HAP-1 (cell line): ENCODE measurements at regions not wholly inside any gene's neighbourhood (a gene's known extent, or its start where the extent isn't known, plus 50 kb on each side); places are given as distances from the start of the nearest gene placed in this dataset.
A peak's percentile ranks its signal among the peaks of the same experiment; 100 is the strongest.

ENCODE experiments used
- DNase-seq, 2 experiments: peaks; one replicate each; pipeline ENCODE4 v3.0.0-alpha.2; 2016 to 2020; ENCODE audit warnings: low spot score in 2 of 2
- H3K27me3 ChIP-seq: fragments of 250-450 bp; sonication (Bioruptor Pico); 2 replicates; pipeline ENCODE4 v1.5.1; 2020; ENCODE audit warnings: low read depth, mild to moderate bottlenecking, moderate library complexity
- H3K36me3 ChIP-seq: fragments of 250-450 bp; sonication (Bioruptor Pico); replicated peaks from 2 replicates; pipeline ENCODE4 v1.5.1; 2020; ENCODE audit warnings: mild to moderate bottlenecking
- H3K4me1 ChIP-seq: fragments of 250-450 bp; sonication (Bioruptor Pico); 2 replicates; pipeline ENCODE4 v1.5.1; 2020; ENCODE audit warnings: mild to moderate bottlenecking
- H3K4me3 ChIP-seq: fragments of 250-450 bp; sonication (Bioruptor Pico); 2 replicates; pipeline ENCODE4 v1.5.1; 2020; ENCODE audit warnings: mild to moderate bottlenecking, moderate library complexity
- H3K9me3 ChIP-seq: fragments of 250-450 bp; sonication (Bioruptor Pico); 2 replicates; pipeline ENCODE4 v1.5.1; 2020; ENCODE audit warnings: mild to moderate bottlenecking, moderate library complexity
- in situ Hi-C: fragments of 300-500 bp; cut with MboI; formaldehyde crosslinking; loops from 3 replicates; pipeline ENCODE4 v1.14.3; 2020; ENCODE audit warnings: low sequenced_read_pairs, inconsistent platforms, mixed read lengths

- no peak for DNase-seq
- Histone ChIP-seq H3K4me3 (no peak overlapping the region), H3K9me3 (no peaks in the 10 kb centered on the region), H3K4me1 (no peaks in the 10 kb centered on the region), H3K27me3 (no peaks in the 10 kb centered on the region; the same call in 1 of the 2 replicates), H3K36me3 (no peaks in the 10 kb centered on the region)
- in situ Hi-C loops, result no loop called here
Measured at GRCh38 chr6:74128536-74128935, 432.5 kb downstream of the CD109 start.

DNA sequence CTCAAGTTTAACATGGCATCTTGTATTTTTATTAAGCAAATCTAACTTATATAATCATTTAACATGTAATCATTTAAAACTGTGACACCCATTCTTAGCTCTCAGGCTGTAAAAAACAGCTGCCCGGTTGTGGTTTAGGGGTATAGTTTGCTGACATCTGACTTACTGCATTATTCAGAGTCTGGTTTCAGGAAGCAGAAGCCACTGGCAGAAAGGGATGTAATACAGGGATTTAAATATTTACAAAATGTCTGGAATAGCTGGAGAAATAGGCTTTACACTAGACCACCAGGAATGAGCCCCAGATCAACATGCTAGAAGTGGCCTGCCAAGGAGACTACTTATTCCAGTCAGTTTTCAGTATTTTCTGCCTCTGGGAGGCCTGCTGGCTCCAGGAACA lies 421.1 kb downstream of the CD109 start:
- H3K4me3 ChIP-seq, result no peak overlapping the region
- H3K36me3 ChIP-seq, result no peaks in the 10 kb centered on the region
- DNase-seq, result no peak
- H3K4me1 ChIP-seq, result no peaks in the 10 kb centered on the region
- H3K27me3 ChIP-seq, result 0 out of 2 replicates have a peak, but pooled peaks cover 7% of the 10 kb centered on the region
- no peaks in the 10 kb centered on the region for H3K9me3 ChIP-seq
- in situ Hi-C loops, result no loop called here

- Histone ChIP-seq H3K36me3 (no peaks in the 10 kb centered on the region), H3K9me3 (no peaks in the 10 kb centered on the region), H3K4me1 (no peaks in the 10 kb centered on the region), H3K27me3 (0 out of 2 replicates have a peak, but pooled peaks cover 7% of the 10 kb centered on the region), H3K4me3 (no peak overlapping the region)
- in situ Hi-C loops, result no loop called here
- DNase-seq, result no peak
Measured at GRCh38 chr6:74115674-74116073, 419.7 kb downstream of the CD109 start.

- H3K27me3 ChIP-seq, result 0 out of 2 replicates have a peak, but pooled peaks cover 7% of the 10 kb centered on the region
- no peak for DNase-seq
- in situ Hi-C loops, result no loop called here
Measured at GRCh38 chr6:74114428-74114827, 418.4 kb downstream of the CD109 start.

GRCh38 chr6:74113901-74114300 lies 417.9 kb downstream of the CD109 start:
- H3K27me3 ChIP-seq, result 0 out of 2 replicates have a peak, but pooled peaks cover 7% of the 10 kb centered on the region
- H3K9me3 ChIP-seq, result no peaks in the 10 kb centered on the region
- in situ Hi-C loops, result no loop called here
- no peaks in the 10 kb centered on the region for H3K4me1 ChIP-seq
- H3K36me3 ChIP-seq, result no peaks in the 10 kb centered on the region
- H3K4me3 ChIP-seq, result no peak overlapping the region
- DNase-seq, result no peak

More at GRCh38 chr6:74114428-74114827, 418.4 kb downstream of the CD109 start:
- no peak overlapping the region for H3K4me3 ChIP-seq
- H3K36me3 ChIP-seq, result no peaks in the 10 kb centered on the region
- no peaks in the 10 kb centered on the region for H3K4me1 ChIP-seq
- no peaks in the 10 kb centered on the region for H3K9me3 ChIP-seq

GRCh38 chr6:74103417-74103816 lies 407.4 kb downstream of the CD109 start:
- Histone ChIP-seq H3K36me3 (no peaks in the 10 kb centered on the region), H3K4me3 (no peak overlapping the region), H3K9me3 (no peaks in the 10 kb centered on the region), H3K27me3 (no peaks in the 10 kb centered on the region), H3K4me1 (no peaks in the 10 kb centered on the region)
- no peak for DNase-seq
- in situ Hi-C loops, result no loop called here

GRCh38 chr6:74100719-74101287 lies 404.8 kb downstream of the CD109 start:
- no peaks in the 10 kb centered on the region for H3K27me3 ChIP-seq
- no peak for DNase-seq
- H3K36me3 ChIP-seq, result no peaks in the 10 kb centered on the region
- H3K4me1 ChIP-seq, result no peaks in the 10 kb centered on the region
- no peak overlapping the region for H3K4me3 ChIP-seq
- in situ Hi-C loops, result no loop called here
- H3K9me3 ChIP-seq, result no peaks in the 10 kb centered on the region

GRCh38 chr6:74096329-74096728 lies 400.3 kb downstream of the CD109 start:
- DNase-seq, result no peak
- no peaks in the 10 kb centered on the region for H3K9me3 ChIP-seq
- H3K4me1 ChIP-seq, result no peaks in the 10 kb centered on the region
- no peaks in the 10 kb centered on the region for H3K36me3 ChIP-seq
- 0 out of 2 replicates have a peak, but pooled peaks cover 2% of the 10 kb centered on the region for H3K27me3 ChIP-seq
- in situ Hi-C loops, result no loop called here
- no peak overlapping the region for H3K4me3 ChIP-seq

DNA sequence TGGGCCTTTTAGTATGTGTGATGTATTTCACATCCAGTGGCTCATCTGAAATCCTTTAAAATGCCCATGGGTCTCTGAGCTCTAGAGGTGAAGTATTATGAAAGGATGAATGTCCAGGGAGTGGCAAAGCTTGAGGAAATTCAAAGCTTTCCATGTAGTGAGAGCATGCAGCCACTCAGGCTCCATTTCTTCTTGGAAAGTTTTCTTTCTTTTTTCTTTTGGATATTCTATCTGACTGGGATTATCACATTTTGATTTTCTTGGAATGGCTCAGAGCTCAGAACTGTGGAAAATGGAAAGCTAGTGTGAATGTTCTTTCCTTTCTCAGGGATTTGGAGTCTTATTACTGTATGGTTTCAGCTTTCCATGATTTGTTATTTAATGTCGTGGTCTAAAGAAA lies 397.4 kb downstream of the CD109 start:
- no peaks in the 10 kb centered on the region for H3K4me1 ChIP-seq
- 0 out of 2 replicates have a peak, but pooled peaks cover 2% of the 10 kb centered on the region for H3K27me3 ChIP-seq
- no peak for DNase-seq
- no peaks in the 10 kb centered on the region for H3K9me3 ChIP-seq
- in situ Hi-C loops, result no loop called here
- H3K36me3 ChIP-seq, result no peaks in the 10 kb centered on the region
- no peak overlapping the region for H3K4me3 ChIP-seq

DNA sequence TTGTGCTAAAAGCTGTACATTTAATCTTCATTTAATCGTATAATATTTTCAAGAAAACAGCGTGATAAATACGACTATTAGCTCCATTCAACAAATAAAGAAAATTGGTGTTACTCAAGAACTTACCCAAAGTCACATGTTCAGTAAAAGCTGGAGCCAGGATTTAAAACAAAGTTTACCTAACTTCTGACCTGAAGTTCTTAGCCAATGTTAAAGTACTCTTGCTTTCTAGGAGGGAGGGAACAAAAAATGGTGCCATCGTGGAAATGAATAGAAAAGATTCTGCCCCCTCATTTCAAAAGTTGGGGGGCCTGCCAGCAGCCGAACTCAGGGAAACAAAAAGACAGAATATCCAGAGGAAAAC lies 395.8 kb downstream of the CD109 start:
- Histone ChIP-seq H3K9me3 (no peaks in the 10 kb centered on the region), H3K4me3 (no peak overlapping the region), H3K36me3 (no peaks in the 10 kb centered on the region), H3K27me3 (peaks cover 9% of the 10 kb centered on the region; the same call in 1 of the 2 replicates), H3K4me1 (no peaks in the 10 kb centered on the region)
- no peak for DNase-seq
- in situ Hi-C loops, result no loop called here

DNA sequence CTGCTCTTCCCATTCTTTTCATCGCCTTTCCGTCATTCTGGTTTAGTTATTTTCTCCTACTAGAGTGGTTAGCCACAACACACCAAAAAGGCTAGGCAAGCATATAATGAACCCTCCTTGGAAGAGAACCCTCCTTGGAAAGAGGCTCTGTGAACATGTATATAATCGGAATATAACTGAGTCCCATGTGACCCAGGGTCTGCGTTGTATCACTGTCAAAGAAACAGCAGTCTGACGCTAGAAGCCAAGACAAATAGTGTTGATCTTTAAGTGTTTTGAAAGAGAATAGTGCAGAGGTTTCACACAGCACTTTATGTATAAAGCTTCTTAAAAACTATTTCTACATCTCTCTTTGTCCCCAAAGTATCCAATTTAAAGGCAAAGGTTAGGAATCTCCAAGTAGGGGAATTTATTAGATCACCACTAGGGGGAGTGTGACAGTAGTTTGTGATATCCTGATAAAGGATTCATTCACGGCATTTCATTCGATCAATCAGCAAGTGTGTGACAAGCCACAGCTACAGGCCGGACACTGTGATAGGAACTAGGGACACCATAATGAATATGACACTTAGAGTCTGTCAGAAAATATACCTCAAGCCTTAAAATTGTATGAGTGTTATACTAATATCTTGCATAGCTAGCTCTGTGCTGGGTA lies 395.3 kb downstream of the CD109 start:
- no peaks in the 10 kb centered on the region for H3K9me3 ChIP-seq
- H3K36me3 ChIP-seq, result no peaks in the 10 kb centered on the region
- DNase-seq, result peak; percentile 11 to 70
- peaks cover 9% of the 10 kb centered on the region; the same call in 1 of the 2 replicates for H3K27me3 ChIP-seq
- in situ Hi-C loops, result no loop called here
- H3K4me1 ChIP-seq, result no peaks in the 10 kb centered on the region
- no peak overlapping the region for H3K4me3 ChIP-seq

GRCh38 chr6:74087899-74088298 lies 391.9 kb downstream of the CD109 start:
- in situ Hi-C loops, result no loop called here
- Histone ChIP-seq H3K9me3 (no peaks in the 10 kb centered on the region), H3K4me3 (no peak overlapping the region), H3K36me3 (no peaks in the 10 kb centered on the region), H3K4me1 (no peaks in the 10 kb centered on the region), H3K27me3 (peaks cover 7% of the 10 kb centered on the region; the same call in 1 of the 2 replicates)
- DNase-seq, result no peak

GRCh38 chr6:74075896-74076295 lies 379.9 kb downstream of the CD109 start:
- in situ Hi-C loops, result no loop called here
- DNase-seq, result no peak
- Histone ChIP-seq H3K36me3 (no peaks in the 10 kb centered on the region), H3K27me3 (no peaks in the 10 kb centered on the region; the same call in 1 of the 2 replicates), H3K9me3 (no peaks in the 10 kb centered on the region), H3K4me1 (no peaks in the 10 kb centered on the region), H3K4me3 (no peak overlapping the region)

DNA sequence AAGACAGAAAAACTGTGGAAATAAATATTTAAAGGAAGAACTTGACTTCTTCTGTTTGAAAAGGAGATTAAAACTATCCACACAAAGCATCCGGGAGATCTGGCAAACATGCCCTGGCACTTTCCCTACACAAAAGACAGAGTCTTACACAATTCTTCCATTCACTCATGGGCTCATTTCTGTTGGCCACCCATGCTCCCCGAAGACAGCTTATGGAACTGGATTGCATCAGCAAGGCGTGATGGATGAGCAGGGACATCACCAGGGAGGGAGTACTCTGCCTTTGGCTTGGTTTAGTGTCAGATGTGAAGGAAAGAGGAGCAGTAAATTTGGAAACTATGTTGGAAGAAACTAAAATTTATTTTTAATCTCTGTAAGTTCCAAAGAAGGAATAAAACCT lies 379.3 kb downstream of the CD109 start:
- no peaks in the 10 kb centered on the region; the same call in 1 of the 2 replicates for H3K27me3 ChIP-seq
- in situ Hi-C loops, result no loop called here
- H3K9me3 ChIP-seq, result no peaks in the 10 kb centered on the region
- H3K4me1 ChIP-seq, result no peaks in the 10 kb centered on the region
- no peaks in the 10 kb centered on the region for H3K36me3 ChIP-seq
- no peak overlapping the region for H3K4me3 ChIP-seq
- peak in 1 of 2 experiments; percentile 8 for DNase-seq
